ENCODE measurements at regions not wholly inside any gene's neighbourhood (a gene's known extent, or its start where the extent isn't known, plus 50 kb on each side); places are given as distances from the start of the nearest gene placed in this dataset.

GRCh38 chr18:8938817-8939216 is 163.7 kb upstream of the NDUFV2 start:
- no peak for ATAC-seq
- no peak for DNase-seq (ENCODE audit: missing footprints)
- intact Hi-C loops (cut with DNase I), result no loop called here

GRCh38 chr18:8942021-8942908 is 160.2 kb upstream of the NDUFV2 start:
- intact Hi-C loops (cut with DNase I), result no loop called here
- no peak for DNase-seq (ENCODE audit: missing footprints)
- no peak for ATAC-seq

- intact Hi-C loops (cut with DNase I), result no loop called here
- DNase-seq (ENCODE audit: missing footprints) (no peak), ATAC-seq (no peak)
These were observed 159.5 kb upstream of the NDUFV2 start for GRCh38 chr18:8942909-8943545.

- intact Hi-C loops (cut with DNase I), result no loop called here
- ATAC-seq (peak; percentile 81), DNase-seq (ENCODE audit: missing footprints) (no peak)
These were observed 158.3 kb upstream of the NDUFV2 start for GRCh38 chr18:8943900-8944870.

- intact Hi-C loops (cut with DNase I), result no loop called here
- no peak for DNase-seq (ENCODE audit: missing footprints)
- ATAC-seq, result no peak
These were observed 157.6 kb upstream of the NDUFV2 start for GRCh38 chr18:8944871-8945245.

DNA sequence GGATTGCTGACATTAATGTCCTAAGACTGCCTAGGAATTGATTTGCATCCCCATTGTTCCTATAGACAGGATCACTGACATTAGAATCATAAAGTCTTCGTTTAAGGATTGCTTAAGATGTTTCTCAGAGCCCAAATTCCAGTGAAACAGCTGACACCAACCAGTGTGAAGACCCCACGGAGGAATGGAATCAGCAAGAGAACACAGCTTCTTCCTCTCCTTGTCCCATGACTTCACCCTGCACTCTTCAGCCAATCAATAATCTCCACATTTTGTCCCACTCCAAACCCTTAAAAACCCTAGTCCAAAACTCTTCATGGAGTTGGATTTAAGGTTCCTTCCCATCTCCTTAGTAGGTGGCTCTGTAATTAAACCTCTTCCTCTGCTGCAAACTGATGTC is 157.0 kb upstream of the NDUFV2 start:
- DNase-seq (ENCODE audit: missing footprints), result no peak
- intact Hi-C loops (cut with DNase I), result no loop called here
- no peak for ATAC-seq

DNA sequence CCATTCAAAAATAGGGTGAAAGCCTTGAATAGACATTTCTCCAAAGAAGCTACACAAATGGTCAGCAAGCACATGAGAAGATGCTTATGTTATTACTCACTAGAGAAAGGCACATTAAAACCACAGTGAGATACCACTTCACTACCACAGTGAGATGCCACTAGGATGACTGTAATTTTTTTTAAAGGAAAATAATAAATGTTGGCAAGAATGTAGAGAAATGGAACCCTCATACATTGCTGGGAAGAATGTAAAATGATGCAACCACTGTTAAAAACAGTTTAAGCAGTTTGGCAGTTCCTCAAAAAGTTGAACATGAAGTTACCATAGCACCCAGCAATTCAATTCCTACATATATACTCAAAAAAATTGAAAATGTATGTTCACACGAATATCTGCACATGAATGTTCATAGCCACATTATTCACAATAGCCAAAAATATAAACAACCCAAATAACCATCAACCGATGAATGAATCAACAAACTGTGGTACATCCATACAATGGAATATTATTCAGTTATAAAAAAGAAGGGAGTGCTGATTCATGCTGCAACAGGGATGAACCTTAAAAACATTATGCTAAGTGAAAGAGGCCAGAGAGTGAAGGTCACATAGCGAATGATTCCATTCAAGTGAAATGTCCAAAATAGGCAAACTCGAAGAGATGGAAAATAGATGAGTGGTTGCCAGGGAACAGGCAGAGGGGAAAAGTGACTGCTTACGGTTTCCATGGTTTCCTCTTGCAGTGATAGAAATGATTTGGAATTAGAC is 156.2 kb upstream of the NDUFV2 start:
- intact Hi-C loops (cut with DNase I), result no loop called here
- no peak for ATAC-seq
- no peak for DNase-seq (ENCODE audit: missing footprints)

DNA sequence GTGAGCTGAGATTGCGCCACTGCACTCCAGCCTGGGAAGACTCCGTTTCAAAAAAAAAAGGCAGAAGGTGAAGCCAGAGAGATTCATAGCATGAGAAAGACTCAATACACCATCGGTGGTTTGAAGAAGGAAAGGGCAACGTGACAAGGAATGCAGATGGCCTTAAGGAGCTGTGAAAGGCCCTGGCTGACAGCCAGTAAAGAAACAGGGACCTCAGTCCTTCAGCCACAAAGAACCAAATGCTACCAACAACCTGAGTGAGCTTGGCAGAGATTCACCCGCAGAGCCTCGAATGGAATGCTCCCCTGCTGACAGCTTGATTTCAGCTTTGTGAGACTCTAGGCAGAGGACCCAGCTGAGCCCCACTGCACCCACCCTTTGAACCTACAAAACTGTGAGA is 154.9 kb upstream of the NDUFV2 start:
- no peak for DNase-seq (ENCODE audit: missing footprints)
- intact Hi-C loops (cut with DNase I), result no loop called here
- ATAC-seq, result no peak

DNA sequence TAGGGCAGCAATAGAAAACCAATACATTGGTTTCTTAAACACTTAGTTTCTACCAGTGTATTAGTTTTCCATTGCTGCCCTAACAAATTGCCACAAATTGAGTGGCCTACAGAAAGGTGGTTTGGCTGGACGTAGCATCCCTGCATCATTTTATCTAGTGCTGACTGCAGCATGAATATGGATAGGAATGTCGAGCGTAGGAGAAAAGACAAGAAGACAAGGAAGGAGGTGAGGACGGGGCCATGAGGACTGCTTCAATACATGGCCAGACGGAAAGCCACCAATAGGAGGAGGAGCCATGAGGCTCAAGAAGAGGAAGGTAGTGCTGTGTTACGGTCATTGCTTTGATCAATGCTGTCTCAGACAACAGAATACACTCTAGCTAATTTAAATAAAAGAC is 154.5 kb upstream of the NDUFV2 start:
- DNase-seq (ENCODE audit: missing footprints), result no peak
- intact Hi-C loops (cut with DNase I), result no loop called here
- ATAC-seq, result no peak

DNA sequence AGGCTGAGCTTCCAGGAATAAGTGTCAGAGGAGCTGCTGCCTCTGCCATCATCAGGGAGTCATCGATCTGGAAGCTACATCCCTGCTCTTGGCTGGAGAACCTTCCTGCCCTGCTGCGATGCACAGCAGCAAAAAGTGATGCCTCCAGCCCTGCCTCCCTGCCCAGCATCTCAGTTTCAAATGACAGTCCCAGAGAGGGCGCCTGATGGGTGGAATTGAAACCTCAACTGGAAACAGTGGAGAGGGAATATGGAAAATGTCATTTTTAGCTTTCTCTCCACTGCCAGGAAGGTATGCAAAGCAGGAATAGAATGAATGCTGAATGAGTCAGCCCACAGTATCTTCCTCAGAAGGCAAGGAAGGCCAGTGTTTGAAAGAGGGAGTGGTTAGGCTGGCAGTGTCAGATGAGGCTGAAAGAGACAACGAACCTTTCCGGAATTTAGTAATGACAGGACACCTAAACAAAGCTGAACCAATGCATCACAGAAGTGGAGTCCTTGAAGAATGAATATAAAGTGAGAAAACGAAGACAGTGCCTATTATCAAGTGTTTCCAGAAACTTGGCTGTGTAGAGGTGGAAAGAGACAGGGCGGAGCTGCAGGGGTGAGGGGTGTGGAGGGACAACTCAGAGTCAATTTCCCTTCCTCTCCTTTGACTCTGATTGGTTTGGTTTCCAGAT is 153.9 kb upstream of the NDUFV2 start:
- DNase-seq (ENCODE audit: missing footprints), result no peak
- no peak for ATAC-seq
- intact Hi-C loops (cut with DNase I), result no loop called here

DNA sequence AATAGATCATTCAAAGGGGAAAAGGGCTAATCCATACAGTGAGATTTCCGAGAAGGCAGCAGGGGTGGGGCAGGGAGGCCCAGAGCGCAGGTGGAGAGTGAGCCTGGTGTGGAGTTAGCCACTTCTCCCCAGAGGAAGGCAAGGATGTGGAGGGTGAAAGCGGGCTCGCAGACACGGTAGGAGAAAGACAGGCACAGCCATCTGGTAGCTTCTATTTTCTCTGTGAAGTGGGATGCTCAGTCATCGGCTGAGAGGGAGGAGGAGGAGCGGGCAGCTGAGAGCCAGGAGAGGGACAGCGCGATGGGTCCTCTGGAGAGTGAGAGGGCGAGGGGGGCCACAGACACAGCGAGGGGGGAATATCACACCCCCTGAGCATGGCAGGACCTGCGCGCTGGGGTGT is 153.3 kb upstream of the NDUFV2 start:
- ATAC-seq, result no peak
- intact Hi-C loops (cut with DNase I), result no loop called here
- DNase-seq (ENCODE audit: missing footprints), result no peak

- ATAC-seq, result no peak
- DNase-seq (ENCODE audit: missing footprints), result no peak
- intact Hi-C loops (cut with DNase I), result no loop called here
These were observed 151.0 kb upstream of the NDUFV2 start for GRCh38 chr18:8951491-8951890.

- ATAC-seq (no peak), DNase-seq (ENCODE audit: missing footprints) (no peak)
- intact Hi-C loops (cut with DNase I), result no loop called here
These were observed 150.3 kb upstream of the NDUFV2 start for GRCh38 chr18:8952174-8952573.

GRCh38 chr18:8952769-8953760 is 149.4 kb upstream of the NDUFV2 start:
- intact Hi-C loops (cut with DNase I), result no loop called here
- DNase-seq (ENCODE audit: missing footprints), result no peak

GRCh38 chr18:8957731-8958130 is 144.8 kb upstream of the NDUFV2 start:
- no peak for ATAC-seq
- intact Hi-C loops (cut with DNase I), result no loop called here
- no peak for DNase-seq (ENCODE audit: missing footprints)

More at GRCh38 chr18:8952769-8953760, 149.4 kb upstream of the NDUFV2 start:
- no peak for ATAC-seq

DNA sequence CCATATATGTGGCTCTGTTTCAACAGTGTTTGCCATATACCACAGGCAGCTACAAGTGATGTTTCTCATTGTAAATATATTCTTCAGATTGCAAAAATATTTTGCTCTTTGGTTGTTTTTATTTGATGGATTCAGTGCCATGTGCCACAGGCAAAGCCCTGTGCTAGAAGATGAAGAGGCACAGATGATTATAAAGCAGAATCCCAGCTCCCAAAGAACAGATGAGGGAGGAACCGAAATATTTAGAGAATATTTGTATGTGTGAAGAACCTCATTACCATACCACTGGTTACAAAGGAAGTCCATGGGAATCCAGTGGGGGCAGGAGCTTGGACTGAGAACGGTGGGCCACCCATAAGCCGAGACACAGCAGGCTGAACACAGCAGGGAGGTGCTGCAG is 143.8 kb upstream of the NDUFV2 start:
- intact Hi-C loops (cut with DNase I), result no loop called here
- ATAC-seq, result no peak
- DNase-seq (ENCODE audit: missing footprints), result no peak

- no peak for DNase-seq (ENCODE audit: missing footprints)
- intact Hi-C loops (cut with DNase I), result no loop called here
- no peak for ATAC-seq
These were observed 142.9 kb upstream of the NDUFV2 start for GRCh38 chr18:8959551-8960135.
